Erythroblast (primary cell): ENCODE measurements at regions not wholly inside any gene's neighbourhood (a gene's known extent, or its start where the extent isn't known, plus 50 kb on each side); places are given as distances from the start of the nearest gene placed in this dataset.

ENCODE experiments used
- GATA1 ChIP-seq: IDR thresholded peaks from 2 replicates; pipeline ENCODE4 v1.6.1; 2011; ENCODE audit warnings: low read depth, mild to moderate bottlenecking, control low read depth, low read length, moderate library complexity
- POLR2A ChIP-seq: IDR thresholded peaks from 2 replicates; pipeline ENCODE4 v1.6.1; 2011; ENCODE audit warnings: mild to moderate bottlenecking, low read length

DNA sequence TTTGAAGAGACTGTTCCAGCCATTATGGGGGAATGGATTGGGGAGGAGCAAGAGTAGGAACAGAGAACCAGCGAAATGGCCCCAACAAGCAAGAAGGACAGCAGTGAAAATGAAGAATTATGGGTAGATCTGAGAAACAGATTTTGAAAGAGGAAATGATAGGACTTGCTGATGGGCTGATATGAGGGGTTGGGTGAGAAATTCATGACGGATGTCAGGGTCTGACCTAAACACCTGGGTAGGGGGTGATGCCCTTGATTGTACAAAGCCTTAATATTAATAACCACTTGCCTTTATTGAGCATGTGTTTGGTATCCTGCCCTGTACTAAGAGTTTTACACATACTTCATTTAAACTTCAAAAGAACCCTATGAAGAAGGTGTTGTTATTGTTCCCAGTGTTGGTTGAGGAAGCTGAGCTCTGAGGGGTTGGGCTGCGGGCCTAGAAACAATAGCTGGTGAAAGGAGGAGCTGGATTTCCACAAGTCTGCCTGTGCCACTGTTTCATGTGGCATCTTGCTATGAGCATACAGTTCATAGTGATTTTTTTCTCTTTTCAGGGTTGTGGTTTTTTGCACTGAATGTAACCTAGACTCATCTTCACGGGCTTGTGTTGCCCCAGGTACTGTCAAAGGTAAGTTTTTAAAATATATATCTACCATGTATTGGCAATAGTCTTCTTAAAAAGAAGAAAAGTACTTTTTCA lies 61.1 kb upstream of the TNRC6B start:
- TF ChIP-seq POLR2A (no peak), GATA1 (no peak)
